ENCODE measurements at regions not wholly inside any gene's neighbourhood (a gene's known extent, or its start where the extent isn't known, plus 50 kb on each side); places are given as distances from the start of the nearest gene placed in this dataset.

DNA sequence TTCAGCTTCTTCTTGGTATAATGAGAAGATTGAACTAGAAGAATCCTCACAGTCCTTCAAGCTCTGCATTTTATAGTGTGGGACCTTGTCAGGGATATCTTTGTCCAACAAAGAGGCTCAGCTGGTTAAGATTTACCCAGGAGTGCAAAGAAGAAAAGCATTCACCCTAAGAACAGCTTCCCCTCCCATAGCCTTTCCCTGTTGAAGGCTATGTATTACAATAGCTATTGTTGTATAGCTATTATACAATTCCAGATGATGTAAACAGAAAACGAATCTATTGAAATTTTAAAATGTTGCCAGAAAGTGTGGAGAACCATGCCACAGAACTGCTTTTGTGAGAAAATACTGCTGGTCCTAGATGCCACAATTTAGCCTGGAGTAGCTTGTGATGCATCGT is 85.5 kb upstream of the CNKSR3 start:
- no peaks in the 10 kb centered on the region for H3K9me2 ChIP-seq (replicated peaks; ENCODE audit: control insufficient read depth, low read length)

GRCh38 chr6:154596701-154597100 is 86.2 kb upstream of the CNKSR3 start:
- no peaks in the 10 kb centered on the region for H3F3A ChIP-seq (ENCODE audit: control insufficient read depth, insufficient read depth)
- H3K9me3 ChIP-seq (ENCODE audit: control insufficient read depth, insufficient read depth, low read length): no peaks in the 10 kb centered on the region
- TF ChIP-seq EZH2phosphoT487 (IDR thresholded peaks at IDR 0.05; ENCODE audit: borderline replicate concordance, low read length): no peak
- TF ChIP-seq, protein P1, sequence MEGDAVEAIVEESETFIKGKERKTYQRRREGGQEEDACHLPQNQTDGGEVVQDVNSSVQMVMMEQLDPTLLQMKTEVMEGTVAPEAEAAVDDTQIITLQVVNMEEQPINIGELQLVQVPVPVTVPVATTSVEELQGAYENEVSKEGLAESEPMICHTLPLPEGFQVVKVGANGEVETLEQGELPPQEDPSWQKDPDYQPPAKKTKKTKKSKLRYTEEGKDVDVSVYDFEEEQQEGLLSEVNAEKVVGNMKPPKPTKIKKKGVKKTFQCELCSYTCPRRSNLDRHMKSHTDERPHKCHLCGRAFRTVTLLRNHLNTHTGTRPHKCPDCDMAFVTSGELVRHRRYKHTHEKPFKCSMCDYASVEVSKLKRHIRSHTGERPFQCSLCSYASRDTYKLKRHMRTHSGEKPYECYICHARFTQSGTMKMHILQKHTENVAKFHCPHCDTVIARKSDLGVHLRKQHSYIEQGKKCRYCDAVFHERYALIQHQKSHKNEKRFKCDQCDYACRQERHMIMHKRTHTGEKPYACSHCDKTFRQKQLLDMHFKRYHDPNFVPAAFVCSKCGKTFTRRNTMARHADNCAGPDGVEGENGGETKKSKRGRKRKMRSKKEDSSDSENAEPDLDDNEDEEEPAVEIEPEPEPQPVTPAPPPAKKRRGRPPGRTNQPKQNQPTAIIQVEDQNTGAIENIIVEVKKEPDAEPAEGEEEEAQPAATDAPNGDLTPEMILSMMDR (IDR thresholded peaks at IDR 0.05; ENCODE audit: low read depth, low read length, poor library complexity, severe bottlenecking): no peak
- no peak overlapping the region for H3K4me3 ChIP-seq (ENCODE audit: low read length)
- H3K79me2 ChIP-seq (ENCODE audit: control insufficient read depth, low read length): no peaks in the 10 kb centered on the region
- H4K20me1 ChIP-seq (ENCODE audit: control insufficient read depth, insufficient read depth, low read depth, low read length): no peaks in the 10 kb centered on the region
- no peak overlapping the region for H3K4me2 ChIP-seq (ENCODE audit: low read length)
- no peaks in the 10 kb centered on the region for H3K4me1 ChIP-seq (ENCODE audit: control insufficient read depth, low read length)
- H3K36me3 ChIP-seq (ENCODE audit: control insufficient read depth, low read length): no peaks in the 10 kb centered on the region
- no peak overlapping the region for H3K27ac ChIP-seq (ENCODE audit: low read depth, low read length)
- H3K9me2 ChIP-seq (replicated peaks; ENCODE audit: control insufficient read depth, low read length): no peaks in the 10 kb centered on the region
- 0 out of 2 replicates have a peak, but pooled peaks cover 2% of the 10 kb centered on the region for H3K27me3 ChIP-seq (ENCODE audit: control insufficient read depth, low read length)

More for the DNA sequence above, 85.5 kb upstream of the CNKSR3 start:
- no peaks in the 10 kb centered on the region for H3K9me3 ChIP-seq (ENCODE audit: control insufficient read depth, insufficient read depth, low read length)
- TF ChIP-seq, protein P1 (IDR thresholded peaks at IDR 0.05; ENCODE audit: low read depth, low read length, poor library complexity, severe bottlenecking): no peak
- TF ChIP-seq EZH2phosphoT487 (IDR thresholded peaks at IDR 0.05; ENCODE audit: borderline replicate concordance, low read length): no peak
- H3K4me3 ChIP-seq (ENCODE audit: low read length): no peak overlapping the region
- no peak overlapping the region for H3K27ac ChIP-seq (ENCODE audit: low read depth, low read length)
- 0 out of 2 replicates have a peak, but pooled peaks cover 2% of the 10 kb centered on the region for H3K27me3 ChIP-seq (ENCODE audit: control insufficient read depth, low read length)
- H3K4me2 ChIP-seq (ENCODE audit: low read length): no peak overlapping the region
- H4K20me1 ChIP-seq (ENCODE audit: control insufficient read depth, insufficient read depth, low read depth, low read length): no peaks in the 10 kb centered on the region
- no peaks in the 10 kb centered on the region for H3K4me1 ChIP-seq (ENCODE audit: control insufficient read depth, low read length)
- H3K79me2 ChIP-seq (ENCODE audit: control insufficient read depth, low read length): no peaks in the 10 kb centered on the region
- no peaks in the 10 kb centered on the region for H3F3A ChIP-seq (ENCODE audit: control insufficient read depth, insufficient read depth)
- H3K36me3 ChIP-seq (ENCODE audit: control insufficient read depth, low read length): no peaks in the 10 kb centered on the region

GRCh38 chr6:154598399-154598798 is 87.9 kb upstream of the CNKSR3 start:
- Histone ChIP-seq H3K36me3 (ENCODE audit: control insufficient read depth, low read length) (no peaks in the 10 kb centered on the region), H3K27me3 (ENCODE audit: control insufficient read depth, low read length) (0 out of 2 replicates have a peak, but pooled peaks cover 2% of the 10 kb centered on the region), H3K4me3 (ENCODE audit: low read length) (no peak overlapping the region), H3F3A (ENCODE audit: control insufficient read depth, insufficient read depth) (no peaks in the 10 kb centered on the region), H3K9me2 (replicated peaks; ENCODE audit: control insufficient read depth, low read length) (no peaks in the 10 kb centered on the region), H3K9me3 (ENCODE audit: control insufficient read depth, insufficient read depth, low read length) (no peaks in the 10 kb centered on the region), H3K79me2 (ENCODE audit: control insufficient read depth, low read length) (no peaks in the 10 kb centered on the region), H4K20me1 (ENCODE audit: control insufficient read depth, insufficient read depth, low read depth, low read length) (no peaks in the 10 kb centered on the region), H3K4me1 (ENCODE audit: control insufficient read depth, low read length) (no peaks in the 10 kb centered on the region), H3K27ac (ENCODE audit: low read depth, low read length) (no peak overlapping the region), H3K4me2 (ENCODE audit: low read length) (no peak overlapping the region)
- no peak for TF ChIP-seq EZH2phosphoT487 (IDR thresholded peaks at IDR 0.05; ENCODE audit: borderline replicate concordance, low read length)
- TF ChIP-seq, protein P1 (IDR thresholded peaks at IDR 0.05; ENCODE audit: low read depth, low read length, poor library complexity, severe bottlenecking): no peak
